ENCODE measurements at regions not wholly inside any gene's neighbourhood (a gene's known extent, or its start where the extent isn't known, plus 50 kb on each side); places are given as distances from the start of the nearest gene placed in this dataset.

GRCh38 chr13:76735641-76736040, 150.6 kb downstream of the KCTD12 start:
- TF ChIP-seq, protein P1, sequence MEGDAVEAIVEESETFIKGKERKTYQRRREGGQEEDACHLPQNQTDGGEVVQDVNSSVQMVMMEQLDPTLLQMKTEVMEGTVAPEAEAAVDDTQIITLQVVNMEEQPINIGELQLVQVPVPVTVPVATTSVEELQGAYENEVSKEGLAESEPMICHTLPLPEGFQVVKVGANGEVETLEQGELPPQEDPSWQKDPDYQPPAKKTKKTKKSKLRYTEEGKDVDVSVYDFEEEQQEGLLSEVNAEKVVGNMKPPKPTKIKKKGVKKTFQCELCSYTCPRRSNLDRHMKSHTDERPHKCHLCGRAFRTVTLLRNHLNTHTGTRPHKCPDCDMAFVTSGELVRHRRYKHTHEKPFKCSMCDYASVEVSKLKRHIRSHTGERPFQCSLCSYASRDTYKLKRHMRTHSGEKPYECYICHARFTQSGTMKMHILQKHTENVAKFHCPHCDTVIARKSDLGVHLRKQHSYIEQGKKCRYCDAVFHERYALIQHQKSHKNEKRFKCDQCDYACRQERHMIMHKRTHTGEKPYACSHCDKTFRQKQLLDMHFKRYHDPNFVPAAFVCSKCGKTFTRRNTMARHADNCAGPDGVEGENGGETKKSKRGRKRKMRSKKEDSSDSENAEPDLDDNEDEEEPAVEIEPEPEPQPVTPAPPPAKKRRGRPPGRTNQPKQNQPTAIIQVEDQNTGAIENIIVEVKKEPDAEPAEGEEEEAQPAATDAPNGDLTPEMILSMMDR (IDR thresholded peaks at IDR 0.05; ENCODE audit: low read depth, low read length), result no peak
- DNase-seq (ENCODE audit: extremely low read depth, low read depth), result no peak

DNA sequence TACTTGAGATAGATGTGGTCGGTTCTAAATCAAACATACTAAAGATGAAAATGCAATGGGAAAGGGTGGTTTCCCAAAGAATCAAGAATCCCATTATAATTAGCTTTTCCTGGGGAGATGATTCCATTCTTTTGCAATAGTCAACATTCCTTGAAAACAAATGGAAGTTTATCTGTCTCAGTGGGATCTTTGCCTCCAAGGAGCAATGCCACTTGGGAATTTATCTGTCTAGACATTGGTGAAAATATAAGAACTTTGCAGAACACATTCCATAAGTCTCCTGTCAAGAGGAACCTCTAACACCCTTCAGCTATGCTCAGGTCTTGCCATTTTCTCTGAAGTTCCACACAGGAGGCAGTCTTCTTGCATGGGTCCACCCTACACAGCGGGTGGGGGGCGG, 152.5 kb downstream of the KCTD12 start:
- no peak for DNase-seq (ENCODE audit: extremely low read depth, low read depth)
- TF ChIP-seq, protein P1 (IDR thresholded peaks at IDR 0.05; ENCODE audit: low read depth, low read length), result no peak

GRCh38 chr13:76732367-76732766, 153.8 kb downstream of the KCTD12 start:
- TF ChIP-seq, protein P1 (IDR thresholded peaks at IDR 0.05; ENCODE audit: low read depth, low read length), result no peak
- DNase-seq (ENCODE audit: extremely low read depth, low read depth), result no peak

- TF ChIP-seq, protein P1 (IDR thresholded peaks at IDR 0.05; ENCODE audit: low read depth, low read length), result no peak
- no peak for DNase-seq (ENCODE audit: extremely low read depth, low read depth)
Measured at GRCh38 chr13:76730220-76730619, 156.0 kb downstream of the KCTD12 start.

DNA sequence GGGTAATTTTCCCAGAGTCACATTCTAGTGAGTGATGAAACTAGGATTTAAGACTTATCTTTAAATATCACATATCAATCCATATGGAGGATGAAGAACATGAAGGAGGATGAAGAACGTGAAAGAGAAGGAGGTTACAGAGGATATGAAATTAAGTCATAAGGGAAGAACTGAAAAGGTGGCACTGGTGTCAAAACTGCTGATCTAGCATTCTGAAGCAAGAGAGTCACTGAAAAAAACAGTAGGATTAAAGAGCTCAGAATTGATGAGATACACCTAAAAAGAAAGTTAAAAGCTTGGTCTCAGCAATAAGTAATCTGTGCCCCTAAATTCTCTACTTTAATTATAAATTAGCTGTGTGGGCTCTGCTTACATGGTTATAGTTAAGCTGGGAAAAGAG, 156.5 kb downstream of the KCTD12 start:
- no peak for DNase-seq (ENCODE audit: extremely low read depth, low read depth)
- TF ChIP-seq, protein P1 (IDR thresholded peaks at IDR 0.05; ENCODE audit: low read depth, low read length), result no peak

DNA sequence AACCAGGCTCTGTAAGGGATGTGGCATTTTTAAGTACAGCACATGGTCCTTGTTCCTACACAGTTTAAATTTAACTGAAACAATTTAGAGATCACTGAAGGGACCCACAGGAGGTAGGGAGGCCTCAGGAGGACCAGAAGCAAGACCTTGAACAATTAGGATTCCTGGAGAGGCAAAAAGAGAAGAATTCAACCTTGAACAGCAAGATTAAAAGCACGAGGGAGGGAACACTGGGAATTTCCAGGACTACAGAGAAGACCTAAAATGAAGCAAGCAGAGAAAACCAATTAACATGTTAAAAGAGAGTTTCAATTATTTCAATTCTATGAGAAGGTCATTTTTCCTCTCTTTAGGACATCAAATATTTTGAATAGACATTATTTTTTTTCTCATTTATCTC, 160.3 kb downstream of the KCTD12 start:
- TF ChIP-seq, protein P1 (IDR thresholded peaks at IDR 0.05; ENCODE audit: low read depth, low read length), result no peak

DNA sequence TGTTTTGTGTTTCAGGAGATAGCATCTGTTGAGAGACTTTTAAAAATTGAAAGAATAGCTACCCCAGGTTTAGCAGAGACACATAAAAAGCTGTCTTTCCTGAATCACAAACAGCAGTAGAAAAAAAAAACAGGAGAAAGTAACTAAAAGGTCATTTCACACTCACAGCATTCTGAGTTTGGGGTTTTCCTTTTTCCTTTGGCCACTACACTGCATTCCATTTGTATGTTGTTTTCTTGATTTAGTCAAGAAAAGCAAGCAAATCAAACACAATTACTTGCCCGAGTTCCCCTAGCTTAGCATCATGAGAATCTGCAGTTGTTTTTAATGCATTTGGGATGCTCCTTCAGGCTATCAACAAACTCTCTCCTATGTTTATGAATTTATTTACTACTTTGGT, 161.0 kb downstream of the KCTD12 start:
- TF ChIP-seq, protein P1 (IDR thresholded peaks at IDR 0.05; ENCODE audit: low read depth, low read length), result no peak
- peak; percentile 30 for DNase-seq (ENCODE audit: extremely low read depth, low read depth)

More for the DNA sequence above, 160.3 kb downstream of the KCTD12 start:
- DNase-seq (ENCODE audit: extremely low read depth, low read depth), result no peak
